HepG2 (cell line): ENCODE measurements at regions not wholly inside any gene's neighbourhood (a gene's known extent, or its start where the extent isn't known, plus 50 kb on each side); places are given as distances from the start of the nearest gene placed in this dataset.
"Not testable (repeated sequence)": the region's sequence is repeated elsewhere in the genome, so short reads cannot be mapped to it uniquely, and the experiment has no call there.

ENCODE experiments used
- ATAC-seq: fragments of 200-7000 bp; cut with Tn5 transposase; 3 replicates; pipeline ENCODE4 v1.9.1; 2020; ENCODE audit warnings: mild to moderate bottlenecking, moderate library complexity
- BruUV-seq: library from RNA; stranded (reverse); fragments of 400-500 nt; replicated peaks from 2 replicates; lab custom pipeline; 2021; lab: Mats Ljungman, UMichigan
- CTCF ChIA-PET: fragments of 300-600 bp; formaldehyde crosslinking; extraction: SDS; loops from one replicate; lab custom pipeline; 2021; ENCODE audit warnings: low total read pairs, inconsistent platforms, low intra/inter-chr PET ratio; lab: Yijun Ruan, JAX
- POLR2A ChIA-PET: fragments of 350-600 bp; sonication (Branson Sonifier 250); formaldehyde crosslinking; loops from one replicate; lab custom pipeline; 2020; ENCODE audit warnings: antibody characterized with exemption, inconsistent platforms; lab: Yijun Ruan, JAX
- DNase-seq: peaks from one replicate; pipeline ENCODE4 v3.0.0-alpha.2; 2015; ENCODE audit warnings: low spot score
- FAIRE-seq: peaks from 3 replicates; lab custom pipeline; 2011; peaks lifted over from hg19 to GRCh38; lab: Jason Lieb, UNC
- H2AFZ ChIP-seq: one replicate; pipeline ENCODE4 v1.6.1; 2011; ENCODE audit warnings: low read length, inconsistent platforms
- H3K27ac ChIP-seq: fragments of 300-600 bp; 3 replicates; pipeline ENCODE4 v1.8.0; 2011; ENCODE audit warnings: mixed run types, mild to moderate bottlenecking, mixed read lengths, low read length, inconsistent platforms; ENCODE audit not compliant: insufficient read depth; ENCODE audit errors: extremely low read length
- H3K27me3 ChIP-seq, 2 experiments: fragments of 200-600 bp in 1 of 2; 2 replicates in 1 of 2; 3 replicates in 1 of 2; pipeline versions ENCODE4 v1.6.0 to v1.8.0; 2011; ENCODE audit warnings: low read length in 2 of 2, mild to moderate bottlenecking in 2 of 2, moderate library complexity in 2 of 2, inconsistent platforms in 1 of 2; ENCODE audit not compliant: insufficient read depth in 2 of 2, control insufficient read depth in 1 of 2
- H3K36me3 ChIP-seq, 2 experiments: fragments of 200-600 bp in 1 of 2; replicated peaks in 1 of 2; 2 replicates in 1 of 2; 3 replicates in 1 of 2; pipeline versions ENCODE4 v1.5.1 to v1.8.0; 2011; ENCODE audit warnings: low read length in 2 of 2, inconsistent platforms in 1 of 2; ENCODE audit not compliant: insufficient read depth in 2 of 2, control insufficient read depth in 1 of 2
- H3K4me1 ChIP-seq: 2 replicates; pipeline ENCODE4 v1.5.1; 2012; ENCODE audit warnings: low read length, inconsistent platforms; ENCODE audit not compliant: insufficient read depth
- H3K4me2 ChIP-seq: 2 replicates; pipeline ENCODE4 v1.6.0; 2011; ENCODE audit warnings: low read depth, low read length, inconsistent platforms
- H3K4me3 ChIP-seq, 3 experiments: fragments of 200-600 bp in 1 of 3; sonication (generic), shearing (Covaris generic) in 1 of 3; replicated peaks in 1 of 3; 2 replicates each; pipeline ENCODE4 v1.5.1; 2011 to 2016; ENCODE audit warnings: low read length in 3 of 3, inconsistent platforms in 2 of 3, low read depth in 2 of 3, mild to moderate bottlenecking in 2 of 3, control low read depth in 1 of 3, mixed read lengths in 1 of 3; ENCODE audit not compliant: insufficient read depth in 1 of 3
- H3K79me2 ChIP-seq: one replicate; pipeline ENCODE4 v1.6.1; 2011; ENCODE audit warnings: low read length, inconsistent platforms; ENCODE audit not compliant: insufficient read depth
- H3K9ac ChIP-seq: 2 replicates; pipeline ENCODE4 v1.6.0; 2011; ENCODE audit warnings: mild to moderate bottlenecking, low read depth, low read length, inconsistent platforms; ENCODE audit not compliant: insufficient read depth
- H3K9me3 ChIP-seq: 2 replicates; pipeline ENCODE4 v1.5.1; 2012; ENCODE audit warnings: mild to moderate bottlenecking, low read length
- H4K20me1 ChIP-seq: 2 replicates; pipeline ENCODE4 v1.6.0; 2011; ENCODE audit warnings: inconsistent platforms, mild to moderate bottlenecking, low read length, moderate library complexity; ENCODE audit not compliant: insufficient read depth
- ARNT2 ChIP-seq: sonication (generic); formaldehyde crosslinking; IDR thresholded peaks from 2 replicates; pipeline ENCODE4 v1.8.0; 2022; ENCODE audit warnings: mild to moderate bottlenecking, low read depth, missing genetic modification reagents, moderate library complexity
- CTCF ChIP-seq: sonication (generic); formaldehyde crosslinking; IDR thresholded peaks from 2 replicates; pipeline ENCODE4 v1.5.0; 2020; ENCODE audit warnings: mild to moderate bottlenecking, missing genetic modification reagents, moderate library complexity
- FOXO1 ChIP-seq: sonication (generic); formaldehyde crosslinking; IDR thresholded peaks from 2 replicates; pipeline ENCODE4 v1.4.0; 2020; ENCODE audit warnings: missing genetic modification reagents
- FOXP4 ChIP-seq: sonication (generic); formaldehyde crosslinking; IDR thresholded peaks from 2 replicates; pipeline ENCODE4 v1.4.0; 2020; ENCODE audit warnings: missing genetic modification reagents
- HMG20B ChIP-seq: conservative IDR thresholded peaks from 2 replicates; pipeline ENCODE4 v1.6.1; 2016; ENCODE audit warnings: missing genetic modification reagents, missing compliant biosample characterization
- HNF4G ChIP-seq, 2 experiments: sonication (generic) in 1 of 2; formaldehyde crosslinking in 1 of 2; IDR thresholded peaks; 2 replicates each; pipeline versions ENCODE4 v1.4.0 to v1.6.1; 2011 to 2020; ENCODE audit warnings: borderline replicate concordance in 2 of 2, low read depth in 2 of 2, mild to moderate bottlenecking in 2 of 2, low read length in 1 of 2, missing genetic modification reagents in 1 of 2, moderate library complexity in 1 of 2
- KLF11 ChIP-seq: IDR thresholded peaks from 2 replicates; pipeline ENCODE4 v1.6.1; 2016; ENCODE audit warnings: missing compliant biosample characterization
- MIER2 ChIP-seq: IDR thresholded peaks from 2 replicates; pipeline ENCODE4 v1.6.1; 2016; ENCODE audit warnings: missing biosample characterization, missing genetic modification reagents
- PHF21A ChIP-seq: sonication (generic); formaldehyde crosslinking; IDR thresholded peaks from 2 replicates; pipeline ENCODE4 v1.5.0; 2020; ENCODE audit warnings: mild to moderate bottlenecking, missing genetic modification reagents
- RCOR2 ChIP-seq: IDR thresholded peaks from 2 replicates; pipeline ENCODE4 v1.6.1; 2016; ENCODE audit warnings: missing biosample characterization, missing genetic modification reagents
- SALL1 ChIP-seq: sonication (generic); formaldehyde crosslinking; IDR thresholded peaks from 2 replicates; pipeline ENCODE4 v1.8.0; 2022; ENCODE audit warnings: mild to moderate bottlenecking, missing genetic modification reagents
- SOX5 ChIP-seq: IDR thresholded peaks from 2 replicates; pipeline ENCODE4 v1.6.1; 2016; ENCODE audit warnings: borderline replicate concordance
- SOX6 ChIP-seq, 2 experiments: fragments of 450-650 bp in 1 of 2; sonication (generic) in 1 of 2; formaldehyde crosslinking in 1 of 2; IDR thresholded peaks; 2 replicates each; pipeline versions ENCODE4 v1.4.0 to v1.6.1; 2017 to 2020; ENCODE audit warnings: antibody characterized with exemption in 1 of 2, mild to moderate bottlenecking in 1 of 2, missing genetic modification reagents in 1 of 2
- TBX2 ChIP-seq: sonication (generic); formaldehyde crosslinking; IDR thresholded peaks from 2 replicates; pipeline ENCODE4 v1.5.0; 2020; ENCODE audit warnings: missing genetic modification reagents, mild to moderate bottlenecking, borderline replicate concordance
- THAP11 ChIP-seq: IDR thresholded peaks from 2 replicates; pipeline ENCODE4 v1.6.1; 2016; ENCODE audit warnings: missing biosample characterization, missing genetic modification reagents
- ZFX ChIP-seq: sonication (generic); formaldehyde crosslinking; IDR thresholded peaks from 2 replicates; pipeline ENCODE4 v1.4.0; 2020; ENCODE audit warnings: mild to moderate bottlenecking, low read depth, missing genetic modification reagents, moderate library complexity
- ZNF263 ChIP-seq: sonication (generic); formaldehyde crosslinking; IDR thresholded peaks from 2 replicates; pipeline ENCODE4 v1.4.0; 2020; ENCODE audit warnings: missing genetic modification reagents
- ZNF331 ChIP-seq: sonication (generic); formaldehyde crosslinking; IDR thresholded peaks from 2 replicates; pipeline ENCODE4 v1.4.0; 2020; ENCODE audit warnings: missing genetic modification reagents
- ZNF614 ChIP-seq: IDR thresholded peaks from 2 replicates; pipeline ENCODE4 v1.6.1; 2018; ENCODE audit warnings: missing biosample characterization, missing genetic modification reagents, inconsistent platforms, borderline replicate concordance
- ZNF629 ChIP-seq: sonication (generic); formaldehyde crosslinking; conservative IDR thresholded peaks from 2 replicates; pipeline ENCODE4 v1.5.0; 2020; ENCODE audit warnings: missing genetic modification reagents
- ZNF644 ChIP-seq: IDR thresholded peaks from 2 replicates; pipeline ENCODE4 v1.6.1; 2016; ENCODE audit warnings: low read depth
- ZNF746 ChIP-seq: sonication (generic); formaldehyde crosslinking; IDR thresholded peaks from 2 replicates; pipeline ENCODE4 v1.8.0; 2022; ENCODE audit warnings: mild to moderate bottlenecking, missing genetic modification reagents
- ZNF788 ChIP-seq: sonication (generic); formaldehyde crosslinking; IDR thresholded peaks from 2 replicates; pipeline ENCODE4 v1.5.0; 2020; ENCODE audit warnings: mild to moderate bottlenecking, missing genetic modification reagents, borderline replicate concordance
- WGBS: methylation state at CpG from one replicate; pipeline ENCODE4 v1.1.6; 2017; ENCODE audit warnings: low lambda C conversion rate; 5-methylcytosine and 5-hydroxymethylcytosine counted together
- in situ Hi-C: cut with HindIII; loops from 2 replicates; pipeline ENCODE4 v1.10.0; 2017; ENCODE audit warnings: low pct_unique_long_range_greater_than_20kb; ENCODE audit not compliant: extremely low pct_ligation_motif_present
- intact Hi-C: fragments of 100-400 bp; cut with micrococcal nuclease; formaldehyde crosslinking; loops from one replicate; pipeline ENCODE4 v1.10.0; 2022; ENCODE audit not compliant: unreplicated experiment

- H3K27me3 ChIP-seq; ATAC-seq; H4K20me1 ChIP-seq; H3K9me3 ChIP-seq; BruUV-seq; intact Hi-C loops; H3K4me3 ChIP-seq; H3K36me3 ChIP-seq; in situ Hi-C loops; CTCF ChIA-PET; H3K79me2 ChIP-seq; H2AFZ ChIP-seq; H3K27ac ChIP-seq; H3K9ac ChIP-seq; TF ChIP-seq SOX6 (IDR thresholded peaks at IDR 0.05): not testable (repeated sequence)
- peak; percentile 83 for DNase-seq
- 3% methylated on average over 4 of the region's 5 CpGs for WGBS
- POLR2A ChIA-PET = interaction anchor here (1.1 kb wide), 1 partner anchor 53 kb away, joined by 3 read pairs; no protein-coding TSS in a partner anchor
- FAIRE-seq = peak; percentile 55
- peaks cover 19% of the 10 kb centered on the region for H3K4me1 ChIP-seq
- H3K4me2 ChIP-seq = peak overlapping the region; percentile 49
- TF ChIP-seq MIER2 (peak; percentile 58; the same call in 1 of the 2 replicates), ZNF788 (CRISPR knock-in tag) (0 out of 2 replicates have a peak, but pooled peaks have one; percentile 37), SOX5 (CRISPR knock-in tag) (peak; percentile 55; the same call in 1 of the 2 replicates), ARNT2 (peak; percentile 36; the same call in 1 of the 2 replicates), ZNF644 (CRISPR knock-in tag) (peak; percentile 99), SOX6 (CRISPR knock-in tag; IDR thresholded peaks at IDR 0.05) (peak; percentile 46), HMG20B (0 out of 2 replicates have a peak, but pooled peaks have one; percentile 18), SALL1 (CRISPR knock-in tag) (peak; percentile 68), FOXO1 (peak; percentile 76), CTCF (CRISPR knock-in tag) (0 out of 2 replicates have a peak, but pooled peaks have one; percentile 2), ZNF629 (CRISPR knock-in tag) (peak; percentile 63; the same call in 1 of the 2 replicates), ZFX (peak; percentile 67), THAP11 (peak; percentile 63; the same call in 1 of the 2 replicates), TBX2 (CRISPR knock-in tag) (0 out of 2 replicates have a peak, but pooled peaks have one; percentile 39), ZNF614 (peak; percentile 35; the same call in 1 of the 2 replicates), ZNF331 (CRISPR knock-in tag) (peak; percentile 80), RCOR2 (CRISPR knock-in tag) (peak; percentile 49; the same call in 1 of the 2 replicates), FOXP4 (peak; percentile 61), ZNF263 (CRISPR knock-in tag) (peak; percentile 61), HNF4G (IDR thresholded peaks at IDR 0.05; ENCODE audit: borderline replicate concordance, low read depth, low read length) (peak; percentile 47; the same call in 1 of the 2 replicates), HNF4G (CRISPR knock-in tag; IDR thresholded peaks at IDR 0.05; ENCODE audit: borderline replicate concordance, low read depth) (peak; percentile 78; the same call in 1 of the 2 replicates), ZNF746 (CRISPR knock-in tag) (0 out of 2 replicates have a peak, but pooled peaks have one; percentile 28), PHF21A (CRISPR knock-in tag) (peak; percentile 53; the same call in 1 of the 2 replicates), KLF11 (CRISPR knock-in tag) (0 out of 2 replicates have a peak, but pooled peaks have one; percentile 47)
These were observed 106.1 kb upstream of the ROPN1B start for GRCh38 chr3:125862841-125863254.
